ENCODE measurements at regions not wholly inside any gene's neighbourhood (a gene's known extent, or its start where the extent isn't known, plus 50 kb on each side); places are given as distances from the start of the nearest gene placed in this dataset.

- no peak for TF ChIP-seq KLF13 (CRISPR knock-in tag; IDR thresholded peaks at IDR 0.05)
- TF ChIP-seq ZNF460 (CRISPR knock-in tag; IDR thresholded peaks at IDR 0.05; ENCODE audit: borderline replicate concordance): no peak
- TF ChIP-seq NFIB (CRISPR knock-in tag; IDR thresholded peaks at IDR 0.05; ENCODE audit: borderline replicate concordance): no peak
- peak; percentile 27 for TF ChIP-seq ASH2L (IDR thresholded peaks at IDR 0.05; ENCODE audit: insufficient read length, low read depth, low read length)
- TF ChIP-seq BATF2 (CRISPR knock-in tag; IDR thresholded peaks at IDR 0.05): no peak
- no peak for TF ChIP-seq NBN (conservative IDR thresholded peaks at IDR 0.05)
- TF ChIP-seq ZNF784 (CRISPR knock-in tag; IDR thresholded peaks at IDR 0.05; ENCODE audit: borderline replicate concordance): no peak
- TF ChIP-seq ZNF720 (CRISPR knock-in tag; IDR thresholded peaks at IDR 0.05): no peak
- TF ChIP-seq ZSCAN5A (CRISPR knock-in tag; IDR thresholded peaks at IDR 0.05; ENCODE audit: borderline replicate concordance): no peak
- TF ChIP-seq KMT2B (CRISPR knock-in tag; IDR thresholded peaks at IDR 0.05): no peak
- no peak for TF ChIP-seq DMTF1 (CRISPR knock-in tag; IDR thresholded peaks at IDR 0.05)
- no peak for TF ChIP-seq TIGD3 (CRISPR knock-in tag; IDR thresholded peaks at IDR 0.05; ENCODE audit: borderline replicate concordance)
- TF ChIP-seq MAX (IDR thresholded peaks at IDR 0.05): peak; percentile 29; the same call in 1 of the 2 replicates
- TF ChIP-seq PRMT3 (CRISPR knock-in tag; IDR thresholded peaks at IDR 0.05; ENCODE audit: borderline replicate concordance, low read depth): no peak
- no peak for TF ChIP-seq EHMT2 (IDR thresholded peaks at IDR 0.05; ENCODE audit: borderline replicate concordance, low read depth, low read length)
- TF ChIP-seq ZNF280D (CRISPR knock-in tag; IDR thresholded peaks at IDR 0.05): no peak
- no peak for TF ChIP-seq ZNF746 (CRISPR knock-in tag; IDR thresholded peaks at IDR 0.05)
- no peak for TF ChIP-seq SCMH1 (CRISPR knock-in tag; IDR thresholded peaks at IDR 0.05; ENCODE audit: borderline replicate concordance)
Observed at GRCh38 chrX:44705817-44706551, 137.8 kb upstream of the DUSP21 start (continued).

All from HepG2 (cell line).